ENCODE measurements at regions not wholly inside any gene's neighbourhood (a gene's known extent, or its start where the extent isn't known, plus 50 kb on each side); places are given as distances from the start of the nearest gene placed in this dataset.

DNA sequence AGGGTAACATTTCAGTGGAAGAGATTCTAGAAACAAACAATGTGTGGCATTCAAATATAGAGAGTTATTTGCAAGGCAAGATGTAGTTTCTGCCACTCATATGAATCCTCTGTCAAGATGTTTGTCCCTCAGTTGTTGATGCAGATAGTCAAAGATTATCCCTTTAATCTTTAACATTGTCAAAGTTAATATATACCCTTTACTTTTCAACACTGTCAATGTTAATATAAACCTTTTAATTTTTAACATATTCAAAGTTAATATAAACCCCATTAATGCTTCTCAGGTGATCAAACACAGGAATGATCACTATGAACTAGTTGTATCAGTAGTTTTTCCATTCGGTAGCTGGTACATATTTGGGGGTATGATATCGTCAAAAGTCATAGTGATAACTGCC is 51.9 kb upstream of the PICALM start:
- DNase-seq = no peak

GRCh38 chr11:86119906-86120305 is 51.0 kb upstream of the PICALM start:
- DNase-seq = no peak

DNA sequence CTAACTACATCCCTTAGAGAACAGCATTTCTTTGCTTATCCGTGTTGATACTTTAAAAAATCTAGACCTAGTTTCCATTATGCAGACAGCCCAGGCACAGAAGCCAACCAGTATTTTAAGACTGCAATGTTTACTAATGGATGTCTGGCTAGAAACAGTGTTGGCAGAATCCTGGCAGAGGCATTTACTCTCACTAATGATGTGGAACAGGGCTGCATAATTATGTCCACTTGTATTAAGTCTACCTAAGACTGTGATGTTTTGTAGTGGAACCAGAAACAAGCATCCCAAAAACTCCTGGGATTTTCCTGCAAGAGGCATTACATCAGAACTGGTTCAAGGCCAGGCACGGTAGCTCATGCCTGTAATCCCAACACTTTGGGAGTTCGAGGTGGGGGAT is 50.2 kb upstream of the PICALM start:
- DNase-seq = peak in 8 of 58 donors; percentile 2 to 76 (median 22)
